ENCODE measurements at regions not wholly inside any gene's neighbourhood (a gene's known extent, or its start where the extent isn't known, plus 50 kb on each side); places are given as distances from the start of the nearest gene placed in this dataset.

DNA sequence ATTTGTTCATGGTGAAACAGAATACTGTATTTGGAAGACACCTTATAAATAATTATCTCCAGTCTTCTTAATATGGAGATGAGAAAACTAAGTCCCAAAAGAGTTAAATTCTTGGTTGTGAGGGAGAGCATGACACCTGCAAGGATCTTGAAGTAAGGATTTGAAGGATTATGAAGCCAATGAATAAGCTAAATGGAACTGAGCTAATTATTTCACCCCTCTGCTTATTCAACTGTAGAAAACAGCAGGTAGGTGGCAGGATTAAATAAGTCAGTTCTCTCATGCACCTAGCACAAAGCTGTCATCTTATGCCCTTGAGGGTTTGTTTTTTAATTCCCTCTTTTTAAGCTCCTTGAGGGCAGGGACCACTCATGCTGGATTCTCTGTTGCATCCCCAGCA, 457.3 kb downstream of the ETS1 start:
- Mint-ChIP-seq H3K36me3 (ENCODE audit: unreplicated experiment) (no peaks in the 10 kb centered on the region), H3K4me1 (ENCODE audit: unreplicated experiment) (peaks cover 7% of the 10 kb centered on the region), H3K9me3 (ENCODE audit: unreplicated experiment) (no peaks in the 10 kb centered on the region), H3K27me3 (ENCODE audit: unreplicated experiment) (peaks cover 2% of the 10 kb centered on the region), H3K4me3 (ENCODE audit: unreplicated experiment) (no peak overlapping the region), H3K27ac (ENCODE audit: unreplicated experiment) (no peak overlapping the region)
- TF ChIP-seq, protein P1, sequence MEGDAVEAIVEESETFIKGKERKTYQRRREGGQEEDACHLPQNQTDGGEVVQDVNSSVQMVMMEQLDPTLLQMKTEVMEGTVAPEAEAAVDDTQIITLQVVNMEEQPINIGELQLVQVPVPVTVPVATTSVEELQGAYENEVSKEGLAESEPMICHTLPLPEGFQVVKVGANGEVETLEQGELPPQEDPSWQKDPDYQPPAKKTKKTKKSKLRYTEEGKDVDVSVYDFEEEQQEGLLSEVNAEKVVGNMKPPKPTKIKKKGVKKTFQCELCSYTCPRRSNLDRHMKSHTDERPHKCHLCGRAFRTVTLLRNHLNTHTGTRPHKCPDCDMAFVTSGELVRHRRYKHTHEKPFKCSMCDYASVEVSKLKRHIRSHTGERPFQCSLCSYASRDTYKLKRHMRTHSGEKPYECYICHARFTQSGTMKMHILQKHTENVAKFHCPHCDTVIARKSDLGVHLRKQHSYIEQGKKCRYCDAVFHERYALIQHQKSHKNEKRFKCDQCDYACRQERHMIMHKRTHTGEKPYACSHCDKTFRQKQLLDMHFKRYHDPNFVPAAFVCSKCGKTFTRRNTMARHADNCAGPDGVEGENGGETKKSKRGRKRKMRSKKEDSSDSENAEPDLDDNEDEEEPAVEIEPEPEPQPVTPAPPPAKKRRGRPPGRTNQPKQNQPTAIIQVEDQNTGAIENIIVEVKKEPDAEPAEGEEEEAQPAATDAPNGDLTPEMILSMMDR (IDR thresholded peaks at IDR 0.05): no peak
- no peak for DNase-seq (ENCODE audit: extremely low spot score, unreplicated experiment)

DNA sequence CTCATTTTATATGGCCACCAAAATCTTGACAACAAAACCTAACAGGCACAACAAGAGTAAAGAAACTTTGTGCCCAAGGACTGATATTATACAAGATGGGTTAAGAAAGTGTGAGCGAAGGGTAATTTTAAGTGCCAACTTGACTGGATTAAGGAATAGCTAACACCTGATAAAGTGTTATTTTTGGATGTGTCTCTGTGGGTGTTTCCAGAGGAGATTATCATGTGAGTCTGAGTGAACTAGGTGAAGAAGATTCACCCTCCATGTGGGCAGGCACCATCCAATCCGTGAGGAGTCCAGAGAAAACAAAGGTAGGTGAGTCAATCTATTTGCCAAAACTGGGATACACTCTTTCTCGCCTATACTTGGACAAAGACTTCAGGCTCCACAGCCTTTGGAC, 461.6 kb downstream of the ETS1 start:
- TF ChIP-seq, protein P1 (IDR thresholded peaks at IDR 0.05): no peak
- no peak for DNase-seq (ENCODE audit: extremely low spot score, unreplicated experiment)
- Mint-ChIP-seq H3K36me3 (ENCODE audit: unreplicated experiment) (peaks cover 3% of the 10 kb centered on the region), H3K9me3 (ENCODE audit: unreplicated experiment) (no peaks in the 10 kb centered on the region), H3K4me3 (ENCODE audit: unreplicated experiment) (no peak overlapping the region), H3K4me1 (ENCODE audit: unreplicated experiment) (no peaks in the 10 kb centered on the region), H3K27me3 (ENCODE audit: unreplicated experiment) (peaks cover 3% of the 10 kb centered on the region), H3K27ac (ENCODE audit: unreplicated experiment) (no peak overlapping the region)

DNA sequence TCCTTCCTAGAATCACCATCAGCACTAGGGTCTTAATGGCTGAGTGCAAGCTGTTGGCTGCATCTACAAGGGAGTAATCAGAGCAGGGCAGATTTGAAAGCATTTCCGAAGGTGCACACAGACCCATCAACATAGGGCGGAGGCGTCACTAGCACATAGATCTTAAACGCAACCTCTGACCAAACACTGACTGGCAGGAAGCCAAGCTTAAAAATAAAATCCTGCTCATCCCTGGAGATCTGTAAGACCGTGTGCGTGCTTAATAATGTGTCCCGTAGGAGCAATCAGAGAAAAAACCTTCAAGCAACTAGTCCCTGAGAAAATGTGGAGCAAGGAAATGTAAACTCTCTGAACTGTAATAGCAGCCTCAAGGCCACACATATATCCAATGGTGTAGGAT, 470.5 kb downstream of the ETS1 start:
- Mint-ChIP-seq H3K4me1 (ENCODE audit: unreplicated experiment) (peaks cover 8% of the 10 kb centered on the region), H3K27ac (ENCODE audit: unreplicated experiment) (no peak overlapping the region), H3K4me3 (ENCODE audit: unreplicated experiment) (no peak overlapping the region), H3K36me3 (ENCODE audit: unreplicated experiment) (no peaks in the 10 kb centered on the region), H3K27me3 (ENCODE audit: unreplicated experiment) (peaks cover 20% of the 10 kb centered on the region), H3K9me3 (ENCODE audit: unreplicated experiment) (no peaks in the 10 kb centered on the region)
- TF ChIP-seq, protein P1 (IDR thresholded peaks at IDR 0.05): no peak
- DNase-seq (ENCODE audit: extremely low spot score, unreplicated experiment): no peak

DNA sequence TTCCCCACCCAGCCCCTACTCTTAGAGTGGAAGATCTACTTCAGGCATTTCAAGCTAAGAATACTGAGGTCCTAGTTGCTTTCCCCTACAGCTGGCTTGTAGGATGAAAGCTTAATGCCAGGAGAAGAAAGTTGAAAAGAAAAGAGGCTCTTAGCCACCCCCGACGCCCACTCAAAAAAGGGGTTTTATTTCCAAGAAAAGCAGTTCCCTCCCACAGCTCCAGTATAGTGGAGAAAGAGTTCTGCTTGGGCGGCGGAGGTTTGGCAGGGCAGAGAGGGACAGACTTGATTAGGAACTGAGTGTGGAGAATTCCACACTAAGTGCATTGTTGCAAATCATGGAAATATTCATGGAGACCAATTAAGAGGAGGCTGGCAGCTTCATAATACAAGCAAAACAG, 470.9 kb downstream of the ETS1 start:
- no peak for DNase-seq (ENCODE audit: extremely low spot score, unreplicated experiment)
- H3K9me3 Mint-ChIP-seq (ENCODE audit: unreplicated experiment): peaks cover 3% of the 10 kb centered on the region
- H3K4me1 Mint-ChIP-seq (ENCODE audit: unreplicated experiment): peaks cover 8% of the 10 kb centered on the region
- H3K27ac Mint-ChIP-seq (ENCODE audit: unreplicated experiment): no peak overlapping the region
- H3K36me3 Mint-ChIP-seq (ENCODE audit: unreplicated experiment): no peaks in the 10 kb centered on the region
- TF ChIP-seq, protein P1 (IDR thresholded peaks at IDR 0.05): no peak
- peaks cover 22% of the 10 kb centered on the region for H3K27me3 Mint-ChIP-seq (ENCODE audit: unreplicated experiment)
- no peak overlapping the region for H3K4me3 Mint-ChIP-seq (ENCODE audit: unreplicated experiment)

DNA sequence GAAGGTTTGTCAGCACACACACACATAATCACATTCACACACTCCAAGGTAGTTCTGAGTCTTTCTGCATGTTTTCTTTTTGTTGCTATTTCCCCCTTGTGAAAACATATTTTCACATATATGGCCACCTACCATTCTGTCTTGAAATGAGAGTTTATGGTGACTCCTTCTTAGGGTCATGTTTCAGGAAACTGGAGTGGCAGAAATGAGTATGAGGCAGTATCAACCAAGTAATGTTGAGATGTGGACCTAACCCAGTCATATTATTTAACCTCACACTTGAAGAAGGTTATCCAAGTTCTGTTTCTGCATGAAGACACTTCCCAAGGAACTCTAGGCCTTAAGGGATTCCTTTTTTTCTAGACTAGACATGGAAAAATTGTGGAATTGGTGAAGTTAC, 481.4 kb downstream of the ETS1 start:
- no peak overlapping the region for H3K27ac Mint-ChIP-seq (ENCODE audit: unreplicated experiment)
- no peak for DNase-seq (ENCODE audit: extremely low spot score, unreplicated experiment)
- TF ChIP-seq, protein P1 (IDR thresholded peaks at IDR 0.05): no peak
- H3K4me1 Mint-ChIP-seq (ENCODE audit: unreplicated experiment): no peaks in the 10 kb centered on the region
- peaks cover 2% of the 10 kb centered on the region for H3K36me3 Mint-ChIP-seq (ENCODE audit: unreplicated experiment)
- peaks cover 10% of the 10 kb centered on the region for H3K27me3 Mint-ChIP-seq (ENCODE audit: unreplicated experiment)
- H3K9me3 Mint-ChIP-seq (ENCODE audit: unreplicated experiment): peaks cover 6% of the 10 kb centered on the region
- H3K4me3 Mint-ChIP-seq (ENCODE audit: unreplicated experiment): no peak overlapping the region

Measured in osteocyte (in vitro differentiated cells).